SK-N-SH treated with all-trans-retinoic acid at 6 μM for 48 hours (cell line): ENCODE measurements at regions not wholly inside any gene's neighbourhood (a gene's known extent, or its start where the extent isn't known, plus 50 kb on each side); places are given as distances from the start of the nearest gene placed in this dataset.

Source experiments
- TCF4 ChIP-seq: fragments of 250-450 bp; sonication (Bioruptor Pico); IDR thresholded peaks from 2 replicates; pipeline ENCODE4 v1.8.0; 2021; ENCODE audit warnings: mild to moderate bottlenecking, moderate library complexity, borderline replicate concordance
- TF ChIP-seq, protein P1 (sequence below): fragments of 250-450 bp; sonication (Bioruptor Pico); IDR thresholded peaks from 2 replicates; pipeline ENCODE4 v1.5.1; 2020; ENCODE audit warnings: low read depth, mild to moderate bottlenecking, moderate library complexity

DNA sequence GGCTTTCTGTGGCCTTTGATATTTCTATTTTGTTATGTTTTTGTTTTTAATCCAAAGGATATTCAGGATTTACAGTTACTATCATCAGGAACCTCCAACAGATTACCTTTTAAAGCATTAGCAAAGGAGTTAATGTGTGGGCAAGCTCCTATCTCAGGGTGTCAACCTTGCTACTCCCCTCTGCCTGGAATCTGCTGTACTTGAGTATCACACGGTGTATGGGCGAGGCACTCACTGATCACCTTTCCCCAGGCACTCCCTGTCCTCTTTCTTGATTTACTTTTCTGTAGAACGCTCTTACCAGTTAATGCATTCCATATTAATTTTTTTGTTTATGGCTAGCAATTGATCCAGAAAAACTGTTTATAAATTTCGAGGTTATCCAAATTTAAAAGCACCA lies 117.0 kb upstream of the GAS1 start:
- no peak for TF ChIP-seq TCF4 (CRISPR knock-in tag)
- TF ChIP-seq, protein P1, sequence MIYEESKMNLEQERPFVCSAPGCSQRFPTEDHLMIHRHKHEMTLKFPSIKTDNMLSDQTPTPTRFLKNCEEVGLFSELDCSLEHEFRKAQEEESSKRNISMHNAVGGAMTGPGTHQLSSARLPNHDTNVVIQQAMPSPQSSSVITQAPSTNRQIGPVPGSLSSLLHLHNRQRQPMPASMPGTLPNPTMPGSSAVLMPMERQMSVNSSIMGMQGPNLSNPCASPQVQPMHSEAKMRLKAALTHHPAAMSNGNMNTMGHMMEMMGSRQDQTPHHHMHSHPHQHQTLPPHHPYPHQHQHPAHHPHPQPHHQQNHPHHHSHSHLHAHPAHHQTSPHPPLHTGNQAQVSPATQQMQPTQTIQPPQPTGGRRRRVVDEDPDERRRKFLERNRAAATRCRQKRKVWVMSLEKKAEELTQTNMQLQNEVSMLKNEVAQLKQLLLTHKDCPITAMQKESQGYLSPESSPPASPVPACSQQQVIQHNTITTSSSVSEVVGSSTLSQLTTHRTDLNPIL (CRISPR knock-in tag), result no peak
